ENCODE measurements at regions not wholly inside any gene's neighbourhood (a gene's known extent, or its start where the extent isn't known, plus 50 kb on each side); places are given as distances from the start of the nearest gene placed in this dataset.

GRCh38 chrX:14354521-14354920 is 174.8 kb upstream of the GLRA2 start:
- Histone ChIP-seq H3K4me3 (no peak overlapping the region), H3K9me3 (ENCODE audit: control insufficient read depth in 4 of 4, insufficient read depth in 3 of 4, low read length in 3 of 4) (peaks cover 0 to 2% (median 0%) of the 10 kb centered on the region in 4 donors), H3K36me3 (ENCODE audit: control insufficient read depth in 4 of 4, insufficient read depth in 4 of 4, low read length in 4 of 4) (no peaks in the 10 kb centered on the region), H3K27ac (ENCODE audit: low read depth in 1 of 2, low read length in 1 of 2) (no peak overlapping the region), H3K9ac (ENCODE audit: insufficient read depth in 1 of 2, low read length in 2 of 2) (no peak overlapping the region), H3K27me3 (ENCODE audit: control insufficient read depth in 3 of 3, insufficient read depth in 3 of 3, low read length in 2 of 3) (peaks cover 0 to 11% (median 3%) of the 10 kb centered on the region in 3 donors), H3K4me1 (ENCODE audit: control insufficient read depth in 5 of 5, insufficient read depth in 5 of 5, low read length in 5 of 5) (no peaks in the 10 kb centered on the region)
- WGBS, 2 donors, result 61 to 68% methylated on average over 3 of the region's 3 CpGs
- no peak for TF ChIP-seq CTCF (IDR thresholded peaks at IDR 0.05; ENCODE audit: control extremely low read depth, extremely low read depth)
- ATAC-seq (ENCODE audit: insufficient read depth, low FRiP score) (no peak), DNase-seq (no peak)

- H3K27ac ChIP-seq (ENCODE audit: low read depth in 1 of 2, low read length in 1 of 2), result no peak overlapping the region
- no peak for DNase-seq
- TF ChIP-seq CTCF (IDR thresholded peaks at IDR 0.05; ENCODE audit: control extremely low read depth, extremely low read depth), result no peak
- peaks cover 0 to 11% (median 3%) of the 10 kb centered on the region in 3 donors for H3K27me3 ChIP-seq (ENCODE audit: control insufficient read depth in 3 of 3, insufficient read depth in 3 of 3, low read length in 2 of 3)
- peaks cover 0 to 3% (median 0%) of the 10 kb centered on the region in 4 donors for H3K9me3 ChIP-seq (ENCODE audit: control insufficient read depth in 4 of 4, insufficient read depth in 3 of 4, low read length in 3 of 4)
- no peak for ATAC-seq (ENCODE audit: insufficient read depth, low FRiP score)
- no peaks in the 10 kb centered on the region for H3K4me1 ChIP-seq (ENCODE audit: control insufficient read depth in 5 of 5, insufficient read depth in 5 of 5, low read length in 5 of 5)
- no peak overlapping the region for H3K9ac ChIP-seq (ENCODE audit: insufficient read depth in 1 of 2, low read length in 2 of 2)
- H3K36me3 ChIP-seq (ENCODE audit: control insufficient read depth in 4 of 4, insufficient read depth in 4 of 4, low read length in 4 of 4), result no peaks in the 10 kb centered on the region
- WGBS, 2 donors, result 81 to 83% methylated on average over 1 of the region's 1 CpG
- H3K4me3 ChIP-seq, result no peak overlapping the region
Observed at GRCh38 chrX:14352511-14352910, 176.8 kb upstream of the GLRA2 start.

- WGBS, 2 donors, result 23 to 26% methylated on average over 5 of the region's 5 CpGs
- DNase-seq, result peak in 2 of 3 donors; percentile 3 to 9
- TF ChIP-seq CTCF (IDR thresholded peaks at IDR 0.05; ENCODE audit: control extremely low read depth, extremely low read depth), result no peak
- H3K27me3 ChIP-seq (ENCODE audit: control insufficient read depth in 3 of 3, insufficient read depth in 3 of 3, low read length in 2 of 3), result peaks cover 0 to 11% (median 3%) of the 10 kb centered on the region in 3 donors
- ATAC-seq (ENCODE audit: insufficient read depth, low FRiP score), result no peak
- H3K4me1 ChIP-seq (ENCODE audit: control insufficient read depth in 5 of 5, insufficient read depth in 5 of 5, low read length in 5 of 5), result no peaks in the 10 kb centered on the region
- H3K4me3 ChIP-seq, result no peak overlapping the region
- H3K36me3 ChIP-seq (ENCODE audit: control insufficient read depth in 4 of 4, insufficient read depth in 4 of 4, low read length in 4 of 4), result no peaks in the 10 kb centered on the region
- peaks cover 0 to 3% (median 0%) of the 10 kb centered on the region in 4 donors for H3K9me3 ChIP-seq (ENCODE audit: control insufficient read depth in 4 of 4, insufficient read depth in 3 of 4, low read length in 3 of 4)
- no peak overlapping the region for H3K9ac ChIP-seq (ENCODE audit: insufficient read depth in 1 of 2, low read length in 2 of 2)
- H3K27ac ChIP-seq (ENCODE audit: low read depth in 1 of 2, low read length in 1 of 2), result no peak overlapping the region
Observed at GRCh38 chrX:14351611-14352303, 177.6 kb upstream of the GLRA2 start.

- Histone ChIP-seq H3K9me3 (ENCODE audit: control insufficient read depth in 4 of 4, insufficient read depth in 3 of 4, low read length in 3 of 4) (peaks cover 0 to 3% (median 0%) of the 10 kb centered on the region in 4 donors), H3K9ac (ENCODE audit: insufficient read depth in 1 of 2, low read length in 2 of 2) (no peak overlapping the region), H3K4me3 (no peak overlapping the region), H3K4me1 (ENCODE audit: control insufficient read depth in 5 of 5, insufficient read depth in 5 of 5, low read length in 5 of 5) (no peaks in the 10 kb centered on the region), H3K36me3 (ENCODE audit: control insufficient read depth in 4 of 4, insufficient read depth in 4 of 4, low read length in 4 of 4) (no peaks in the 10 kb centered on the region), H3K27me3 (ENCODE audit: control insufficient read depth in 3 of 3, insufficient read depth in 3 of 3, low read length in 2 of 3) (peaks cover 0 to 3% (median 0%) of the 10 kb centered on the region in 3 donors), H3K27ac (ENCODE audit: low read depth in 1 of 2, low read length in 1 of 2) (no peak overlapping the region)
- no peak for DNase-seq
- ATAC-seq (ENCODE audit: insufficient read depth, low FRiP score), result no peak
- no peak for TF ChIP-seq CTCF (IDR thresholded peaks at IDR 0.05; ENCODE audit: control extremely low read depth, extremely low read depth)
Observed at GRCh38 chrX:14347523-14347922, 181.8 kb upstream of the GLRA2 start.

Measured in lung (tissue), 11 donors.